ENCODE measurements at regions not wholly inside any gene's neighbourhood (a gene's known extent, or its start where the extent isn't known, plus 50 kb on each side); places are given as distances from the start of the nearest gene placed in this dataset.

DNA sequence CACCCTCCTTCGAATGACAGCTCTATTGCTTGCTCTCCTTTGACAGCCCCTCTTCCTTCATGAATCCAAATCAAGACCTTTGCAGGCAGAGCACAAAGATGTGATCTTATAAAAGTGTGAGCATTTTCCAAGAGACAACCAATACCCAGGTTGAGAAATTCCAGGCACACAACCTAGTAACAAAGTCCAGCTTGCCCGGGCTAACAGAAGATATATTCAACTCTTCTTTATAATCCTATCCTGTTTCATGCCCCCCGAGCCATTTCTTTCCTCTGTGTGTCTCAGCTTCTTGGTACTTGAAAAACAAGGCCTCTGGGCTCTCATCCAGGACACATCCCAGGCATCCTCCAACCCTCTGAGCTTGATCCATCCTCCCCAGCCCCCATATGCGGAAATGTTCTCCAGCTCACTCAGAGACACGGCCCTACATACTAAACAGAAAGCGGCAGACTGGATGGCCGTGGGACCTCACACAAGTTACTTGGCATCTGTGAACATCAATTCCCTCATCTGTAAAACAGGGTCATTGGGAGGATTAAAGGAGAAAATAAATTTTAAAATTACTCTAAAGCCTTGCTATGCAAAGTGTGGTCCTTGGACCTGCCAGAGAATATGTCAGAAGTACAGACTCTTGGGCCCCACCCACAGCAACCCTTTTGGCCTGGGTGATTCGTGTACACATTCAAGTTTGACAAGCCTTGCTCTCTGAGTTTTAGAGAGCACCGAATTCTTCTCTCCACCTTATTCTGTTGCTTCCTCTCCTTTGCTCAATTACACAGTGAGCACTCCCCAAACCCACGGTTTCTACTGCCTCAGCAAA is 627.0 kb downstream of the BCOR start:
- ChIA-PET CTCF (no interaction called here), POLR2A (no interaction called here)
- Histone ChIP-seq H3K4me1 (ENCODE audit: control insufficient read depth, insufficient read depth, low read length) (no peaks in the 10 kb centered on the region), H3K4me3 (ENCODE audit: low read depth, low read length) (no peak overlapping the region), H3K27ac (ENCODE audit: extremely low read depth, low read depth, low read length) (no peak overlapping the region), H3K36me3 (ENCODE audit: control insufficient read depth in 2 of 2, insufficient read depth in 1 of 2, low read length in 2 of 2) (no peaks in the 10 kb centered on the region), H3K9me3 (ENCODE audit: control insufficient read depth, insufficient read depth, low read depth, low read length) (no peaks in the 10 kb centered on the region)
- TF ChIP-seq ZNF157 (tag by site-specific recombination; IDR thresholded peaks at IDR 0.05) (no peak), ZNF837 (tag by site-specific recombination; IDR thresholded peaks at IDR 0.05) (no peak)
- TF ChIP-seq, protein P1, sequence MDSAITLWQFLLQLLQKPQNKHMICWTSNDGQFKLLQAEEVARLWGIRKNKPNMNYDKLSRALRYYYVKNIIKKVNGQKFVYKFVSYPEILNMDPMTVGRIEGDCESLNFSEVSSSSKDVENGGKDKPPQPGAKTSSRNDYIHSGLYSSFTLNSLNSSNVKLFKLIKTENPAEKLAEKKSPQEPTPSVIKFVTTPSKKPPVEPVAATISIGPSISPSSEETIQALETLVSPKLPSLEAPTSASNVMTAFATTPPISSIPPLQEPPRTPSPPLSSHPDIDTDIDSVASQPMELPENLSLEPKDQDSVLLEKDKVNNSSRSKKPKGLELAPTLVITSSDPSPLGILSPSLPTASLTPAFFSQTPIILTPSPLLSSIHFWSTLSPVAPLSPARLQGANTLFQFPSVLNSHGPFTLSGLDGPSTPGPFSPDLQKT (IDR thresholded peaks at IDR 0.05; ENCODE audit: borderline replicate concordance, low read depth, low read length), result no peak

DNA sequence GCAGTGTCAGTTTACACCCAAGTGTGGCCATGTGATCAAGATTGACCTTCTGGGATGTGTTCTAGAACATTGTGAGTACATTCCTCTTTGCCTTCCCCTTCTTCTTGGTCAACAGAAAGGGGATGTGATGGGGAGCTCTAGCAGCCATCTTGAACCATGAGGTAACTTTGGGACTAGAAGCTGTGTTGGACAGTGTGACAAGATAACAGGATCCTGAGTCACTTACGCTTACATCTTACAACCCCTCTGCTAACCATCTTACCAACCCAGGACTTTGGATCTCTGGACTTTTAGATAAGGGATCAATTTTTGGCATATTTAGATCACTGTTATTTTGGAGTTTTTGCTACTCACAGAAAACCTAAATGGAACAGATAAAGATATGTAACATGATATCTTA is 625.6 kb downstream of the BCOR start:
- Histone ChIP-seq H3K9me3 (ENCODE audit: control insufficient read depth, insufficient read depth, low read depth, low read length) (no peaks in the 10 kb centered on the region), H3K27ac (ENCODE audit: extremely low read depth, low read depth, low read length) (no peak overlapping the region), H3K4me1 (ENCODE audit: control insufficient read depth, insufficient read depth, low read length) (no peaks in the 10 kb centered on the region), H3K36me3 (ENCODE audit: control insufficient read depth in 2 of 2, insufficient read depth in 1 of 2, low read length in 2 of 2) (no peaks in the 10 kb centered on the region), H3K4me3 (ENCODE audit: low read depth, low read length) (no peak overlapping the region)
- ChIA-PET CTCF (no interaction called here), POLR2A (no interaction called here)
- TF ChIP-seq, protein P2, sequence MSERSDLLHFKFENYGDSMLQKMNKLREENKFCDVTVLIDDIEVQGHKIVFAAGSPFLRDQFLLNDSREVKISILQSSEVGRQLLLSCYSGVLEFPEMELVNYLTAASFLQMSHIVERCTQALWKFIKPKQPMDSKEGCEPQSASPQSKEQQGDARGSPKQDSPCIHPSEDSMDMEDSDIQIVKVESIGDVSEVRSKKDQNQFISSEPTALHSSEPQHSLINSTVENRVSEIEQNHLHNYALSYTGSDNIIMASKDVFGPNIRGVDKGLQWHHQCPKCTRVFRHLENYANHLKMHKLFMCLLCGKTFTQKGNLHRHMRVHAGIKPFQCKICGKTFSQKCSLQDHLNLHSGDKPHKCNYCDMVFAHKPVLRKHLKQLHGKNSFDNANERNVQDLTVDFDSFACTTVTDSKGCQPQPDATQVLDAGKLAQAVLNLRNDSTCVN (tag by site-specific recombination; optimal IDR thresholded peaks at IDR 0.05), result no peak
- TF ChIP-seq TRIM28 (IDR thresholded peaks at IDR 0.05; ENCODE audit: borderline replicate concordance, low read length), result 0 out of 2 replicates have a peak, but pooled peaks have one; percentile 23

DNA sequence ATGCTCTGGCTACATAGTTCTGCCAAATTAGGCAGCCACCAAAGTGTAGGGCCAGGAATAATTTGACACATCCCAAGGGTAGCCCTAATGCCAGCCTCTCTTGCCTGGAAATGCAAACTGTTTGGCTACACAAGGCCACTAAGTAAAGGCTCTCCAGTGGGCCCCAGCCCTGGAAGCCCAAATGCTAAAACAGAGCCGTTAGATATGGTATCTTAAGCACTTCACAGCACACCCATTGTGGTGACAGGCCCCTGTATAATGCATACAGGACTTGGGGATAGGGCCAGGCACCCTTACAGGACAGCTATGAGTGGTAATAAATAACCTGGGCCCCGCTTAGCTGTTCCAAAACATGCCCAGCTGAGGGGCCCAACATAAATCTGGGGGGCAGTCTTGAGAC is 623.9 kb downstream of the BCOR start:
- ChIA-PET CTCF (no interaction called here), POLR2A (no interaction called here)
- no peaks in the 10 kb centered on the region for H3K36me3 ChIP-seq (ENCODE audit: control insufficient read depth in 2 of 2, insufficient read depth in 1 of 2, low read length in 2 of 2)
- no peak overlapping the region for H3K4me3 ChIP-seq (ENCODE audit: low read depth, low read length)
- H3K4me1 ChIP-seq (ENCODE audit: control insufficient read depth, insufficient read depth, low read length), result no peaks in the 10 kb centered on the region
- no peak overlapping the region for H3K27ac ChIP-seq (ENCODE audit: extremely low read depth, low read depth, low read length)
- TF ChIP-seq ZXDB (tag by site-specific recombination; IDR thresholded peaks at IDR 0.05), result no peak
- no peak for TF ChIP-seq TCF7L2 (IDR thresholded peaks at IDR 0.05; ENCODE audit: borderline replicate concordance, low read depth, low read length)
- no peak for TF ChIP-seq ZNF24 (tag by site-specific recombination; IDR thresholded peaks at IDR 0.05)
- TF ChIP-seq ZNF621 (tag by site-specific recombination; IDR thresholded peaks at IDR 0.05), result no peak
- no peak for TF ChIP-seq ZNF596 (tag by site-specific recombination; IDR thresholded peaks at IDR 0.05)
- no peak for TF ChIP-seq ZNF335 (tag by site-specific recombination; conservative IDR thresholded peaks at IDR 0.05)
- TF ChIP-seq, protein P2 (tag by site-specific recombination; optimal IDR thresholded peaks at IDR 0.05), result no peak
- H3K9me3 ChIP-seq (ENCODE audit: control insufficient read depth, insufficient read depth, low read depth, low read length), result no peaks in the 10 kb centered on the region

DNA sequence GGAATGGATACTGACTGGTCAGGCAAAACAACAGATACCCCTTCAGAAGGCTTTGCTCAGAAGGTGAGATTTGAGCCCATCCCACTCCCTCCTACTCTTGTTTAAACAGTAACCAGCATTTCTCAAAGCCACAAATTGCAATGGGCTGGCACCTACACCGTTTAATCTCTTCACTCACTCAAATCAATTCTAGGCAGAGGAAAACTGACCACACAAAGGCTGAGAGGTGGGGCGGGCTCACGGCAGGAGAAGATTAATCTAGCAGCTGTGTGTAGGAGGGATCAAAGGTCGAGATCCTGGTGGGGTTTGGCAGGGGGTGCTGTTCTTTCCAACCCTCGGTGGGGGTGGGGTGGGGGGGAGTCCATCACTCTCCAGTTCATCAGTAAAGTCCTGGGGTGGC is 622.4 kb downstream of the BCOR start:
- CTCF ChIA-PET, result no interaction called here
- no peak for TF ChIP-seq ZNF433 (tag by site-specific recombination; IDR thresholded peaks at IDR 0.05; ENCODE audit: low read depth)
- TF ChIP-seq ZFHX2 (tag by site-specific recombination; conservative IDR thresholded peaks at IDR 0.05), result peak; percentile 73
- TF ChIP-seq EGR2 (tag by site-specific recombination; IDR thresholded peaks at IDR 0.05; ENCODE audit: low read depth), result peak; percentile 91
- TF ChIP-seq, protein P3, sequence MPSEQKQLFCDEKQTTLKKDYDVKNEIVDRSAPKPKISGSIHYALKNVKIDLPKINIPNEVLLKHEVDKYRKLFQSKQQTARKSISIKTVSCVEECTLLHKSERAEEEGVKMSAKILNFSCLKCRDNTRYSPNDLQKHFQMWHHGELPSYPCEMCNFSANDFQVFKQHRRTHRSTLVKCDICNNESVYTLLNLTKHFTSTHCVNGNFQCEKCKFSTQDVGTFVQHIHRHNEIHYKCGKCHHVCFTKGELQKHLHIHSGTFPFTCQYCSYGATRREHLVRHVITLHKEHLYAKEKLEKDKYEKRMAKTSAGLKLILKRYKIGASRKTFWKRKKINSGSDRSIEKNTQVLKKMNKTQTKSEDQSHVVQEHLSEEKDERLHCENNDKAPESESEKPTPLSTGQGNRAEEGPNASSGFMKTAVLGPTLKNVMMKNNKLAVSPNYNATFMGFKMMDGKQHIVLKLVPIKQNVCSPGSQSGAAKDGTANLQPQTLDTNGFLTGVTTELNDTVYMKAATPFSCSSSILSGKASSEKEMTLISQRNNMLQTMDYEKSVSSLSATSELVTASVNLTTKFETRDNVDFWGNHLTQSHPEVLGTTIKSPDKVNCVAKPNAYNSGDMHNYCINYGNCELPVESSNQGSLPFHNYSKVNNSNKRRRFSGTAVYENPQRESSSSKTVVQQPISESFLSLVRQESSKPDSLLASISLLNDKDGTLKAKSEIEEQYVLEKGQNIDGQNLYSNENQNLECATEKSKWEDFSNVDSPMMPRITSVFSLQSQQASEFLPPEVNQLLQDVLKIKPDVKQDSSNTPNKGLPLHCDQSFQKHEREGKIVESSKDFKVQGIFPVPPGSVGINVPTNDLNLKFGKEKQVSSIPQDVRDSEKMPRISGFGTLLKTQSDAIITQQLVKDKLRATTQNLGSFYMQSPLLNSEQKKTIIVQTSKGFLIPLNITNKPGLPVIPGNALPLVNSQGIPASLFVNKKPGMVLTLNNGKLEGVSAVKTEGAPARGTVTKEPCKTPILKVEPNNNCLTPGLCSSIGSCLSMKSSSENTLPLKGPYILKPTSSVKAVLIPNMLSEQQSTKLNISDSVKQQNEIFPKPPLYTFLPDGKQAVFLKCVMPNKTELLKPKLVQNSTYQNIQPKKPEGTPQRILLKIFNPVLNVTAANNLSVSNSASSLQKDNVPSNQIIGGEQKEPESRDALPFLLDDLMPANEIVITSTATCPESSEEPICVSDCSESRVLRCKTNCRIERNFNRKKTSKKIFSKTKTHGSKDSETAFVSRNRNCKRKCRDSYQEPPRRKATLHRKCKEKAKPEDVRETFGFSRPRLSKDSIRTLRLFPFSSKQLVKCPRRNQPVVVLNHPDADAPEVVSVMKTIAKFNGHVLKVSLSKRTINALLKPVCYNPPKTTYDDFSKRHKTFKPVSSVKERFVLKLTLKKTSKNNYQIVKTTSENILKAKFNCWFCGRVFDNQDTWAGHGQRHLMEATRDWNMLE (tag by site-specific recombination; conservative IDR thresholded peaks at IDR 0.05; ENCODE audit: low read depth), result no peak
- H3K4me1 ChIP-seq (ENCODE audit: control insufficient read depth, insufficient read depth, low read length), result no peaks in the 10 kb centered on the region
- POLR2A ChIA-PET, result no interaction called here
- H3K9me3 ChIP-seq (ENCODE audit: control insufficient read depth, insufficient read depth, low read depth, low read length), result no peaks in the 10 kb centered on the region
- H3K27ac ChIP-seq (ENCODE audit: extremely low read depth, low read depth, low read length), result no peak overlapping the region
- no peak overlapping the region for H3K4me3 ChIP-seq (ENCODE audit: low read depth, low read length)
- no peaks in the 10 kb centered on the region for H3K36me3 ChIP-seq (ENCODE audit: control insufficient read depth in 2 of 2, insufficient read depth in 1 of 2, low read length in 2 of 2)

All from HEK293 (cell line).